HG03520 (cell line): ENCODE measurements at regions not wholly inside any gene's neighbourhood (a gene's known extent, or its start where the extent isn't known, plus 50 kb on each side); places are given as distances from the start of the nearest gene placed in this dataset.
A peak's percentile ranks its signal among the peaks of the same experiment; 100 is the strongest.
"Not testable (repeated sequence)": the region's sequence is repeated elsewhere in the genome, so short reads cannot be mapped to it uniquely, and the experiment has no call there.

ENCODE experiments used
- ATAC-seq: cut with Tn5 transposase; IDR thresholded peaks from one replicate; pipeline ENCODE4 v1.9.1; 2021; ENCODE audit warnings: mild to moderate bottlenecking, moderate library complexity; ENCODE audit not compliant: unreplicated experiment

- no peak for ATAC-seq
Observed at GRCh38 chr3:182644013-182644412, 149.3 kb upstream of the ATP11B start.

- peak; percentile 49 for ATAC-seq
Observed at GRCh38 chr3:182644790-182645433, 148.4 kb upstream of the ATP11B start.

DNA sequence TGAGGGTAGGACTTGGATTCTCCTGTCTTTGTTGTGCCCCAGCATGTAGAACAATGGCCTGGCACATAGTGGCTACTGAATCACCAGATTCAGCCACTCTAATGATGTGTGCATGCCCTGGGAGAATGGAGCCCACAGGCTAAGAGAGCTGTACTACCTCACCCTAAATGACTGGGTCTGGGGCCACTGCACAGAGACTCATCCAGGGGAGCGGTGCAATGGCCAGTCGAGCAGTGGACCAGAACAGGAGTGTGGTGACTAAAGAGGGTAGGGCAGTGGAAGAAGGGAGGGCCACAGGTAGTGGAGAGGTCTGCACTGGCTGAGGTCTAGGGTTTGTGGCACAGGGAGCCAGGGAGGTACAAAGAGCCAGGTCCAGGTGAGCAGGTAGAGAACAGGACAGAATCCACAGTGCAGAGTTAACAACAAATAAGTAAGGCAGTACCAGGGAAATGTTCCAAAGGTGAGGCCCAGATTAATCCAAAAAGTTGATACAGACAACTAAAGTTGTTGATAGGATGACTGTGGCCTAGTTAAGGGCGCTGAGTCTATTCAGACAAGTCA is 142.7 kb upstream of the ATP11B start:
- no peak for ATAC-seq

- no peak for ATAC-seq
Observed at GRCh38 chr3:182651461-182651860, 141.8 kb upstream of the ATP11B start.

- ATAC-seq: not testable (repeated sequence)
Observed at GRCh38 chr3:182653065-182653464, 140.2 kb upstream of the ATP11B start.

- no peak for ATAC-seq
Observed at GRCh38 chr3:182668541-182668940, 124.8 kb upstream of the ATP11B start.

GRCh38 chr3:182668974-182669373 is 124.3 kb upstream of the ATP11B start:
- no peak for ATAC-seq

DNA sequence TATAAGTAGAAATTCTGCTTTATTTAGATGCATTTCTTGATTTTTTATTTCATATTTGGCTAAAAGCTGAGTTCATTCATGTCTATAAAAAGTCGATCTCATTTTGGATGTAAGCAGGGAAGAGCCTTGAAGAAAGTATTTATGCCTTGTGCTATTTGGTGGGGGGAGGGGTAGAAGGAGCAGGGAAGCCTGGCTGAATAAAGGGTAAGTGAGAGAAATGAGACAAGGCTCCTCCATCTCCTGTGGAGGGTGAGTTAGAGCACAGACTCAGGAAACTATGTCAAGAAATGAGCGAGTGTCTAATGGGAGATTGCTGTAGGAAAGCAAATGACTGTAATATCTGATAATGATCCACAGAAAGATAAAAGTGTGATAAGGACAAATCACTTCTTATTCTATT is 121.8 kb upstream of the ATP11B start:
- no peak for ATAC-seq

- no peak for ATAC-seq
Observed at GRCh38 chr3:182671942-182672341, 121.4 kb upstream of the ATP11B start.

DNA sequence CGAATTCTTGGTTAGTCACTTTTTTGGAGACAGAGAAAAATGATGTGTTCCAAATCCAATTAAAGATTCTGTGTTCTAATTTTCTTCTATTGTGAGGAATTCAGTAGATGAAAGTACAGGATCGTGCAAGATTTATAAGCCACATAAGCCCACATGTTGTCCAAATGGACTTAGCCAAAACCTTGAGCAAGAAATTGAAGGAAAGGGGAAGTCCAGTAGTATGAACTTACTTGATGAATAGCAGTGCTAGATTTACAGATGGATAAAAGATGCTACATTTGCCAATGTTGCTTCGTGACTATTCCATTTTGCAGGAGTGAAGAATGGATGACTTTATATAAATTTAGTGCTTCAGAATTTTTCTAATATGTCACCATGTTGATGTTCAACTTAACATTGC is 120.0 kb upstream of the ATP11B start:
- ATAC-seq: no peak

GRCh38 chr3:182682263-182683241 is 110.8 kb upstream of the ATP11B start:
- peak; percentile 80 for ATAC-seq

DNA sequence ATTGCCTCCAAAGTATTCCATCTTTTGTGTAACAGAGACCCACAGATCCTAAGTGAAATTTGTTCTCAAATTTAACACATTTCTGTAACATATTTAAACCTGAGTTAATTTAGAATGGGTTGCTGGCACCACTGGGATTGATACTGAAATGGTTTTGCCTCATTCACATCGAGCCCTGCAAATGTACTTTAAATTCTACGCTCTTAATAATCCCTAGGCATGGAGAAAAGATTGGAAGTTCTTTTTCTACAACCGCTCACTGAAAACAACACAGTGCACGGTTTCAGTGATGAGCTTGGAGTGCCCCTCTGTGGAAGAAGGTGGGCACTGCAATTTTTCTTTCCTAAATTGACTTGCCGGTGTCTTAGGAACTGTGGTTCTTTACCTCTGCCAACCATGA is 109.9 kb upstream of the ATP11B start:
- ATAC-seq: peak; percentile 61

- ATAC-seq: peak; percentile 6
Observed at GRCh38 chr3:182683858-182684257, 109.4 kb upstream of the ATP11B start.

DNA sequence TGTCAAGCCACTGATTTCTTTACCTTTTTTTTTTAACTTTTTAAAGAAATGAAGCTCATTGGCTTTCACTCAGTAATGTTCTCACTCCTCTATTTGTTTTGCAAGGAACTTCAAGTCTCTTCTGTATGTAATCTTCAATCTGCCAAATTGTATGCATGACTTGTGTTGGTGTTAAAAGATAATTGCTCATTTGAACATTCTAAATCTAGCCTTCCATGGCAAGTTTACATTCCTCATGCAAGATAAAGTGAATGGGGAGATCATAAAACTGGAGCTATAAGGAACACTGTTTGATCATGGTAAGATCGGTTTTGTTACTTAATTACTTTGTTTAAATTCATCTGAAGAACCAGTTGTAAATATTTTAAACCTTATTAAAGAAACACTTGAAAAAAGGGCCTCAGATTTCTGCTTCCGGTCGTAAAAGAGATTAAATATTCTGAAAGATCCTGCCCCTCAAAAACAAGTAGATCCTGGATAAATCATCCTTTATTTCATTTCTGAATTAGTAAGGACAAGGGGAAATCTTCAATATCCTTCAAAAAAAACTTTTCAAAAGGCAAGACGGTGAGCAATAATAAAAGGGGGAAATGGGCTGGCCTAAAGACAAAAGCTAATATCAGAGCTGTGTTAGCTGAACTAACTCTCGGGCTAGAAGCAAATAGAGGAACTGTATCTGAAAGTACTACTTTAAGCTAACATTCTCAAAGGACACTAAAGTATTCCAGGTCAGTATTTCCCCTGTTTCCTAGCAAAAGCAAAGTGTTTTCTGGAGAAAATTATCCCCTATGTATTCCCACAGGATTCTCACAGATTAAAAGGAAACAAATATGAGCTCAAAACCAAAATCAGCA is 107.0 kb upstream of the ATP11B start:
- ATAC-seq: no peak

- no peak for ATAC-seq
Observed at GRCh38 chr3:182690172-182690571, 103.1 kb upstream of the ATP11B start.

GRCh38 chr3:182692021-182692420 is 101.3 kb upstream of the ATP11B start:
- ATAC-seq: peak; percentile 69

GRCh38 chr3:182692695-182693094 is 100.6 kb upstream of the ATP11B start:
- no peak for ATAC-seq

DNA sequence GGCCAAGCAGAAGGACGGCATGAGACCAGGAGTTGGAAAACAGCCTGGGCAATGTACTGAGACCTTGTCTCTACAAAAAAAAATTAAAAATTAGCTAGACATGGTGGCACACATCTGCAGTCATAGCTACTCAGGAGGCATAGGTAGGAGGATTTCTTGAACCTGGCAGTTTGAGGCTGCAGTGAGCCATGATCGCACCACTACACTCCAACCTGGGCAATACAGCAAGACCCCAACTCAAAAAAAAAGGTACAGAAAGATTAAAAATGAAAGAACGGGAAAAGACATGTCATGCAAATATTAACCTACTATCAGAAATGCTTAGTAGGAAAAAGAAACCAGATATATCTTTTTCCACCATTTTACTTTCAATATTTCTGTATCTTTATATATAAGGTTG is 99.6 kb upstream of the ATP11B start:
- no peak for ATAC-seq

DNA sequence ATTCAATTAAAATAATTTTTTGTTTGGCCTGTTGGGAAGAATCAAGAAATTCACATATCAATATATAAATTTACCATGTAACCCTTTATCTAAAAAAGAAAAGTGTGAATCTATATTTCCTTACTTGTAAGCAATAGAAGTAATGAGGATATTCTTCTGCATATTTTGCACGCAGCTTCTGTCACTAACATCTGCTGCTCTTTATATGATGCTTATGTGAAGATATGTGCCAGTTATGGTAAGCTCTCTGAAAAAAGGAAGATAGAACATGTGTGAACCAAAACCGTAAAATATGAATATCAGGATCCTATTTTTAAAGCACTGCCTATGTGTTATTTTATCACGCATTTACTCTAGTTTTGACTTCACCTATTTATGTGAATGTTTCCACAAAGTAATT is 96.4 kb upstream of the ATP11B start:
- no peak for ATAC-seq

DNA sequence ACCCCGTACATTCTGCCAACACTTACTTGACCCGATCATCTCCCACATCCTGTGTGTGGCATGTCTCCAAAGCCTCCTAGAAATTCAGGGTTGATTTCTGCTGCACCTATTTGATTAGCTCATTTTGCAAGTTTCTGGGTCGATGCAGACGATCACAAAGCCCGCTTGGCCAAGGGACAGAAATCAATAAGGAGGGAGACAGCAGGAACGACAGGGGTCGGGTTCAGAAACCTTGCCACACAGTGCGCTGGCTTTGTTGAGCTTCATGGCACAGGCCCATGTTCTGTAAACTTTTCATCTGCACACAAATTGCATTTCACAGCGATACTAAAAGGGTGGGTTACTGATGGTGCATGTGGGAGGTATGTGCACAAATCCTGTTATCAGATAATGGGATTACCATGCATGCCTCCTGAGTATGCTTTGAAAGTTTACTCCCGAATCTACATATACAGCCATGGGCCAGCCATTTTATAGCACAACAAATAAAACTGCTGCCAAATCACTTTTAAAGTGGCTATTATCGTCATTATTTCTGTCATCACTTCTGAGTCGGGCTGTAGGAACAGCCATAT is 95.9 kb upstream of the ATP11B start:
- ATAC-seq: no peak

DNA sequence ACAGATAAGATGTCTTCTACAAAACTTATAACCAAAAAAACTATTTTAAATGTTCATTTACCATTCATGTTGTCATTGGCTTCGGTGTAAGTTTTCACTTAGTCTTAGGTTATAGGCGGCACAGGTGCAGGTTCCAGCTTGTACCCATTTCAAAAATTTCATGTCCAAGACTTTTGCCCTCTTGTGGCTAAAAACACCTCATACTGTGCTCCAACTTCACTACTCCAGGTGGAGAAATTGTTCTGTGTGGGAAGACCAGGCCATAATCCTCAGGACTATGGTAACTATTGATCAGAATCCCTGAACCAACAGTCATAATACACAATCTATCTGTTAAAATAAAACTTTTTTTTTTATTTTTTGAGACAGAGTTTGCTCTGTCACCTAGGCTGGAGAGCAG is 95.2 kb upstream of the ATP11B start:
- no peak for ATAC-seq
